ENCODE measurements at regions not wholly inside any gene's neighbourhood (a gene's known extent, or its start where the extent isn't known, plus 50 kb on each side); places are given as distances from the start of the nearest gene placed in this dataset.
"Not testable (repeated sequence)": the region's sequence is repeated elsewhere in the genome, so short reads cannot be mapped to it uniquely, and the experiment has no call there.

GRCh38 chr4:175326796-175327195 is 408.6 kb downstream of the ADAM29 start:
- intact Hi-C loops (cut with DNase I; ENCODE audit: low total_unique reads): no loop called here
- no peak overlapping the region for H3K27ac ChIP-seq
- no peaks in the 10 kb centered on the region for H3K27me3 ChIP-seq
- in situ Hi-C loops (cut with MboI; ENCODE audit: low sequenced_read_pairs in 4 of 4): no loop called here
- H3K9me3 ChIP-seq: no peaks in the 10 kb centered on the region
- ATAC-seq (no peak), DNase-seq (no peak)
- TF ChIP-seq POLR2A (IDR thresholded peaks at IDR 0.05) (no peak), CTCF (IDR thresholded peaks at IDR 0.05 in 4 of 5, conservative IDR thresholded peaks at IDR 0.05 in 1 of 5) (no peak)
- H3K4me3 ChIP-seq: no peak overlapping the region
- H3K36me3 ChIP-seq: no peaks in the 10 kb centered on the region
- H3K4me1 ChIP-seq: no peaks in the 10 kb centered on the region

GRCh38 chr4:175330236-175330635 is 412.1 kb downstream of the ADAM29 start:
- Histone ChIP-seq H3K27ac (no peak overlapping the region), H3K27me3 (no peaks in the 10 kb centered on the region), H3K9me3 (no peaks in the 10 kb centered on the region), H3K4me3 (no peak overlapping the region), H3K36me3 (no peaks in the 10 kb centered on the region), H3K4me1 (no peaks in the 10 kb centered on the region)
- in situ Hi-C loops (cut with MboI; ENCODE audit: low sequenced_read_pairs in 4 of 4) (no loop called here), intact Hi-C loops (cut with DNase I; ENCODE audit: low total_unique reads) (no loop called here)
- TF ChIP-seq CTCF (IDR thresholded peaks at IDR 0.05 in 4 of 5, conservative IDR thresholded peaks at IDR 0.05 in 1 of 5) (no peak), POLR2A (IDR thresholded peaks at IDR 0.05) (no peak)
- no peak for DNase-seq
- ATAC-seq: no peak

GRCh38 chr4:175330652-175331051 is 412.5 kb downstream of the ADAM29 start:
- in situ Hi-C loops (cut with MboI; ENCODE audit: low sequenced_read_pairs in 4 of 4): no loop called here
- no peak overlapping the region for H3K27ac ChIP-seq
- DNase-seq: no peak
- H3K4me3 ChIP-seq: no peak overlapping the region
- TF ChIP-seq POLR2A (IDR thresholded peaks at IDR 0.05) (no peak), CTCF (IDR thresholded peaks at IDR 0.05 in 4 of 5, conservative IDR thresholded peaks at IDR 0.05 in 1 of 5) (no peak)
- intact Hi-C loops (cut with DNase I; ENCODE audit: low total_unique reads): no loop called here
- H3K27me3 ChIP-seq: no peaks in the 10 kb centered on the region
- no peaks in the 10 kb centered on the region for H3K9me3 ChIP-seq
- no peaks in the 10 kb centered on the region for H3K4me1 ChIP-seq
- H3K36me3 ChIP-seq: no peaks in the 10 kb centered on the region
- ATAC-seq: no peak

- H3K27me3 ChIP-seq: no peaks in the 10 kb centered on the region
- intact Hi-C loops (cut with DNase I; ENCODE audit: low total_unique reads) (no loop called here), in situ Hi-C loops (cut with MboI; ENCODE audit: low sequenced_read_pairs in 4 of 4) (no loop called here)
- no peak overlapping the region for H3K27ac ChIP-seq
- H3K9me3 ChIP-seq: no peaks in the 10 kb centered on the region
- DNase-seq (no peak), ATAC-seq (no peak)
- H3K4me1 ChIP-seq: no peaks in the 10 kb centered on the region
- no peak overlapping the region for H3K4me3 ChIP-seq
- TF ChIP-seq CTCF (IDR thresholded peaks at IDR 0.05 in 4 of 5, conservative IDR thresholded peaks at IDR 0.05 in 1 of 5): no peak
- no peak for TF ChIP-seq POLR2A (IDR thresholded peaks at IDR 0.05)
- no peaks in the 10 kb centered on the region for H3K36me3 ChIP-seq
Measured at GRCh38 chr4:175335331-175335730, 417.2 kb downstream of the ADAM29 start.

- in situ Hi-C loops (cut with MboI; ENCODE audit: low sequenced_read_pairs in 4 of 4); H3K4me1 ChIP-seq; H3K9me3 ChIP-seq; DNase-seq; intact Hi-C loops (cut with DNase I; ENCODE audit: low total_unique reads); ATAC-seq; H3K4me3 ChIP-seq; H3K27ac ChIP-seq; H3K36me3 ChIP-seq; H3K27me3 ChIP-seq: not testable (repeated sequence)
Measured at GRCh38 chr4:175336570-175336969, 418.4 kb downstream of the ADAM29 start.

Measured in gastrocnemius medialis (tissue), 4 donors.